PC-9 (cell line): ENCODE measurements at regions not wholly inside any gene's neighbourhood (a gene's known extent, or its start where the extent isn't known, plus 50 kb on each side); places are given as distances from the start of the nearest gene placed in this dataset.

Experiments used
- BruUV-seq: library from RNA; stranded (reverse); fragments of 400-500 nt; replicated peaks from 2 replicates; lab custom pipeline; 2021; lab: Mats Ljungman, UMichigan
- CTCF ChIA-PET: fragments of 300-600 bp; sonication (Branson Sonifier 250); formaldehyde crosslinking; loops from one replicate; lab custom pipeline; 2022; ENCODE audit warnings: antibody characterized with exemption; lab: Charles Lee
- POLR2A ChIA-PET: fragments of 300-600 bp; sonication (Branson Sonifier 250); formaldehyde crosslinking; loops from one replicate; lab custom pipeline; 2022; ENCODE audit warnings: antibody characterized with exemption; ENCODE audit not compliant: unreplicated experiment; lab: Charles Lee
- DNase-seq, 2 experiments: peaks; one replicate each; pipeline versions ENCODE4 v3.0.0 to v3.0.0-alpha.2; 2015 to 2022; ENCODE audit warnings: mixed read lengths in 1 of 2
- H2AFZ ChIP-seq: fragments of 200-600 bp; sonication (generic); 2 replicates; pipeline ENCODE4 v1.8.1; 2017; ENCODE audit warnings: antibody characterized with exemption
- H3F3A ChIP-seq: fragments of 200-600 bp; sonication (generic); 2 replicates; pipeline ENCODE4 v1.8.1; 2017; ENCODE audit warnings: antibody characterized with exemption, mild to moderate bottlenecking, low read depth; ENCODE audit not compliant: insufficient read depth
- H3K27ac ChIP-seq: fragments of 200-600 bp; sonication (generic); 2 replicates; pipeline ENCODE4 v1.6.1; 2016; ENCODE audit warnings: mixed run types
- H3K27me3 ChIP-seq: fragments of 200-600 bp; sonication (generic); 2 replicates; pipeline ENCODE4 v1.6.1; 2016; ENCODE audit warnings: low read depth, mixed run types; ENCODE audit not compliant: insufficient read depth
- H3K36me3 ChIP-seq: fragments of 200-600 bp; sonication (generic); 2 replicates; pipeline ENCODE4 v1.6.1; 2016; ENCODE audit warnings: low read depth, mixed run types
- H3K4me1 ChIP-seq: fragments of 200-600 bp; sonication (generic); replicated peaks from 2 replicates; pipeline ENCODE4 v1.6.1; 2016; ENCODE audit warnings: mixed run types; ENCODE audit not compliant: insufficient read depth
- H3K4me2 ChIP-seq: fragments of 200-600 bp; sonication (generic); 2 replicates; pipeline ENCODE4 v1.6.1; 2017; ENCODE audit warnings: mixed run types
- H3K4me3 ChIP-seq: fragments of 200-600 bp; sonication (generic); 2 replicates; pipeline ENCODE4 v1.6.1; 2016; ENCODE audit warnings: mixed run types
- H3K79me2 ChIP-seq: fragments of 200-600 bp; sonication (generic); 2 replicates; pipeline ENCODE4 v1.6.1; 2017; ENCODE audit warnings: low read depth, mixed run types
- H3K9me2 ChIP-seq: fragments of 200-600 bp; sonication (generic); 2 replicates; pipeline ENCODE4 v1.8.1; 2017; ENCODE audit warnings: mild to moderate bottlenecking; ENCODE audit not compliant: insufficient read depth
- H3K9me3 ChIP-seq: fragments of 200-600 bp; sonication (generic); 2 replicates; pipeline ENCODE4 v1.8.1; 2016; ENCODE audit warnings: low read depth; ENCODE audit not compliant: insufficient read depth
- H4K20me1 ChIP-seq: fragments of 200-600 bp; sonication (generic); 2 replicates; pipeline ENCODE4 v1.8.1; 2017; ENCODE audit not compliant: insufficient read depth
- EZH2 ChIP-seq: fragments of 200-600 bp; sonication (generic); IDR thresholded peaks from 2 replicates; pipeline ENCODE4 v1.8.0; 2017; ENCODE audit warnings: antibody characterized with exemption, low read depth
- intact Hi-C: fragments of 100-400 bp; cut with micrococcal nuclease; formaldehyde crosslinking; loops from one replicate; pipeline ENCODE4 v1.10.0; 2022; ENCODE audit not compliant: unreplicated experiment
- TF ChIP-seq, protein P1 (sequence below): fragments of 200-600 bp; sonication (generic); conservative IDR thresholded peaks from 2 replicates; pipeline ENCODE4 v1.6.1; 2017; ENCODE audit warnings: mixed run types, antibody characterized with exemption, mild to moderate bottlenecking, moderate library complexity

DNA sequence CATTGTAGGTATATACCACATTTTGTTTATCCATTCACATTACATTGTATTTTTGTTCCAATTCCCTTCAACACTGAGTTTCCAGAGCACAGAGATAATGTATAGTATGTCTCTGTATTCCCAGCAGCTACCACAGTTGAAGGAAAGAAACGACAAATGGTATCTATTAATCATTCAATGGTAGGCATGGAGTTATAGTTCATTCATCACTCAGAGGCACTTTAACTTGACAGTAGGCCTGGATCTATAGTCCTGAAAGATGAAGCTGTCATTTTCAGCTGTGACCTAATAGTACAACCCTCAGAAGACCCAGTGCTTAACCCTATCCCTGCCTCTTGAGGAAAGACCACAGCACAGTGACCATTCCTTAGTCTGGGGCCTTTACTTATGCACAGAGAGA lies 163.0 kb upstream of the TMTC4 start:
- Histone ChIP-seq H3K27ac (no peak overlapping the region), H3K27me3 (peaks cover 46% of the 10 kb centered on the region), H3F3A (no peaks in the 10 kb centered on the region), H3K36me3 (no peaks in the 10 kb centered on the region), H2AFZ (no peak overlapping the region), H3K9me2 (no peaks in the 10 kb centered on the region), H3K9me3 (no peaks in the 10 kb centered on the region), H3K79me2 (no peaks in the 10 kb centered on the region), H3K4me2 (no peak overlapping the region), H4K20me1 (no peaks in the 10 kb centered on the region), H3K4me3 (no peak overlapping the region), H3K4me1 (no peaks in the 10 kb centered on the region)
- CTCF ChIA-PET: no interaction called here
- POLR2A ChIA-PET: no interaction called here
- DNase-seq: no peak
- no TSS peak for BruUV-seq
- no peak for TF ChIP-seq EZH2
- TF ChIP-seq, protein P1, sequence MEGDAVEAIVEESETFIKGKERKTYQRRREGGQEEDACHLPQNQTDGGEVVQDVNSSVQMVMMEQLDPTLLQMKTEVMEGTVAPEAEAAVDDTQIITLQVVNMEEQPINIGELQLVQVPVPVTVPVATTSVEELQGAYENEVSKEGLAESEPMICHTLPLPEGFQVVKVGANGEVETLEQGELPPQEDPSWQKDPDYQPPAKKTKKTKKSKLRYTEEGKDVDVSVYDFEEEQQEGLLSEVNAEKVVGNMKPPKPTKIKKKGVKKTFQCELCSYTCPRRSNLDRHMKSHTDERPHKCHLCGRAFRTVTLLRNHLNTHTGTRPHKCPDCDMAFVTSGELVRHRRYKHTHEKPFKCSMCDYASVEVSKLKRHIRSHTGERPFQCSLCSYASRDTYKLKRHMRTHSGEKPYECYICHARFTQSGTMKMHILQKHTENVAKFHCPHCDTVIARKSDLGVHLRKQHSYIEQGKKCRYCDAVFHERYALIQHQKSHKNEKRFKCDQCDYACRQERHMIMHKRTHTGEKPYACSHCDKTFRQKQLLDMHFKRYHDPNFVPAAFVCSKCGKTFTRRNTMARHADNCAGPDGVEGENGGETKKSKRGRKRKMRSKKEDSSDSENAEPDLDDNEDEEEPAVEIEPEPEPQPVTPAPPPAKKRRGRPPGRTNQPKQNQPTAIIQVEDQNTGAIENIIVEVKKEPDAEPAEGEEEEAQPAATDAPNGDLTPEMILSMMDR: no peak
- intact Hi-C loops: no loop called here

DNA sequence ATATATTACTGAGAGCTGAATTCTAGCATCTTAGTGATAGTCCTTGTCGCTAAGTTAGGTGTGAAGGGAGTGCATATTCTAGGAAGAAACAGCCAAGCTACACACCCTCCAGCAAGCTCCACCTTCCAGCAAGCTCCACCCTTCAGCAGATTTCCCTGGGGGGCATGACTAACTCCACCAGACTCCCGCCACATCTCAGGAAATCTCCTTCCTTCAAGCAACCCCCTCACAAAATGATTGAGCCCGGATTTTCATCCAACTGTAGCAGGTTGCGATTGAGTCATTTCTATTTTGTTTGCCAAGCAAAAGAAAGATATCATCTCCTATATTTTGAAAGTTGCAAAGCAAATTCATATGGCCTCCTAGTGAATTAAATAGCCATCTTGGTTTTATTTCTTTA lies 162.1 kb upstream of the TMTC4 start:
- no peaks in the 10 kb centered on the region for H3K9me3 ChIP-seq
- H3K79me2 ChIP-seq: no peaks in the 10 kb centered on the region
- BruUV-seq: no TSS peak
- CTCF ChIA-PET: no interaction called here
- TF ChIP-seq, protein P1: no peak
- TF ChIP-seq EZH2: no peak
- intact Hi-C loops: no loop called here
- DNase-seq: no peak
- H2AFZ ChIP-seq: no peak overlapping the region
- no peaks in the 10 kb centered on the region for H3K9me2 ChIP-seq
- no peaks in the 10 kb centered on the region for H3F3A ChIP-seq
- no peaks in the 10 kb centered on the region for H4K20me1 ChIP-seq
- POLR2A ChIA-PET: no interaction called here
- H3K27me3 ChIP-seq: peaks cover 43% of the 10 kb centered on the region
- no peaks in the 10 kb centered on the region for H3K36me3 ChIP-seq
- H3K4me3 ChIP-seq: no peak overlapping the region
- no peak overlapping the region for H3K27ac ChIP-seq
- H3K4me1 ChIP-seq: no peaks in the 10 kb centered on the region
- H3K4me2 ChIP-seq: no peak overlapping the region

DNA sequence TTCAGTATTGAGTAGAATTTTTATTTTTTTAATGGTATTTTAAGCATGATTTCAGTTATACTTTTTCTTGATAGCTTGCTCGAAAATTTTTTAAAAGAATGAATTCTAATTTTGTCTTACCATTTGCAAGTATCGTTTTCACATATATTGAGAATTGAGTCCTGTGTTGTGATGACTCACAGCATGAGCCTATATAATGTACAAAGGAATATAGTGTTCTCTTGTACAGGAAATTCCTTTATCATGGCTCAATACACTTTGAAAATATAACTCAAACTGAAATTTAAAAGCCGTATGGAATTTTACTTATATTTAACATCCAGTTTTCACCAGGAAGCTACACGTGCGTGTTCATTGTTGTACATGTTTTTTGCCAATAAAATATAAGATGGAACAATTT lies 161.1 kb upstream of the TMTC4 start:
- Histone ChIP-seq H2AFZ (no peak overlapping the region), H3F3A (no peaks in the 10 kb centered on the region), H4K20me1 (no peaks in the 10 kb centered on the region), H3K4me1 (no peaks in the 10 kb centered on the region), H3K9me3 (no peaks in the 10 kb centered on the region), H3K36me3 (no peaks in the 10 kb centered on the region), H3K79me2 (no peaks in the 10 kb centered on the region), H3K9me2 (no peaks in the 10 kb centered on the region), H3K4me2 (no peak overlapping the region), H3K27ac (no peak overlapping the region), H3K4me3 (no peak overlapping the region), H3K27me3 (peaks cover 44% of the 10 kb centered on the region)
- ChIA-PET CTCF (no interaction called here), POLR2A (no interaction called here)
- TF ChIP-seq, protein P1: no peak
- no peak for TF ChIP-seq EZH2
- no TSS peak for BruUV-seq
- no peak for DNase-seq
- intact Hi-C loops: no loop called here
